ENCODE measurements at regions not wholly inside any gene's neighbourhood (a gene's known extent, or its start where the extent isn't known, plus 50 kb on each side); places are given as distances from the start of the nearest gene placed in this dataset.
"Not testable (repeated sequence)": the region's sequence is repeated elsewhere in the genome, so short reads cannot be mapped to it uniquely, and the experiment has no call there.

GRCh38 chr4:137955595-137955994 lies 286.6 kb downstream of the SLC7A11 start:
- DNase-seq = no peak

GRCh38 chr4:137952116-137952515 lies 290.0 kb downstream of the SLC7A11 start:
- DNase-seq = no peak

- DNase-seq = no peak
Measured at GRCh38 chr4:137950286-137950685, 291.9 kb downstream of the SLC7A11 start.

GRCh38 chr4:137949746-137950145 lies 292.4 kb downstream of the SLC7A11 start:
- no peak for DNase-seq

- no peak for DNase-seq
Measured at GRCh38 chr4:137946453-137947174, 295.5 kb downstream of the SLC7A11 start.

- DNase-seq = not testable (repeated sequence)
Measured at GRCh38 chr4:137942815-137943214, 299.3 kb downstream of the SLC7A11 start.

- DNase-seq = not testable (repeated sequence)
Measured at GRCh38 chr4:137942015-137942515, 300.1 kb downstream of the SLC7A11 start.

GRCh38 chr4:137934911-137935310 lies 307.2 kb downstream of the SLC7A11 start:
- no peak for DNase-seq

GRCh38 chr4:137934046-137934445 lies 308.1 kb downstream of the SLC7A11 start:
- DNase-seq = no peak

GRCh38 chr4:137927972-137928371 lies 314.2 kb downstream of the SLC7A11 start:
- DNase-seq = no peak

- no peak for DNase-seq
Measured at GRCh38 chr4:137923494-137923893, 318.7 kb downstream of the SLC7A11 start.

GRCh38 chr4:137922721-137923120 lies 319.4 kb downstream of the SLC7A11 start:
- DNase-seq = no peak

- DNase-seq = no peak
Measured at GRCh38 chr4:137909529-137910309, 332.4 kb downstream of the SLC7A11 start.

GRCh38 chr4:137905930-137906329 lies 336.2 kb downstream of the SLC7A11 start:
- DNase-seq = no peak

- DNase-seq = no peak
Measured at GRCh38 chr4:137901114-137901513, 341.0 kb downstream of the SLC7A11 start.

GRCh38 chr4:137896221-137896737 lies 345.9 kb downstream of the SLC7A11 start:
- DNase-seq = no peak

GRCh38 chr4:137895515-137895914 lies 346.6 kb downstream of the SLC7A11 start:
- DNase-seq = not testable (repeated sequence)

- DNase-seq = no peak
Measured at GRCh38 chr4:137892134-137892533, 350.0 kb downstream of the SLC7A11 start.

- no peak for DNase-seq
Measured at GRCh38 chr4:137890812-137891211, 351.3 kb downstream of the SLC7A11 start.

GRCh38 chr4:137881641-137882040 lies 349.3 kb upstream of the PCDH18 start:
- no peak for DNase-seq

- not testable (repeated sequence) for DNase-seq
Measured at GRCh38 chr4:137868067-137868466, 335.8 kb upstream of the PCDH18 start.

GRCh38 chr4:137866671-137867070 lies 334.4 kb upstream of the PCDH18 start:
- DNase-seq = no peak

GRCh38 chr4:137861682-137862081 lies 329.4 kb upstream of the PCDH18 start:
- DNase-seq = no peak

Data from left kidney (tissue), 1 donor.